ENCODE measurements at regions not wholly inside any gene's neighbourhood (a gene's known extent, or its start where the extent isn't known, plus 50 kb on each side); places are given as distances from the start of the nearest gene placed in this dataset.

DNA sequence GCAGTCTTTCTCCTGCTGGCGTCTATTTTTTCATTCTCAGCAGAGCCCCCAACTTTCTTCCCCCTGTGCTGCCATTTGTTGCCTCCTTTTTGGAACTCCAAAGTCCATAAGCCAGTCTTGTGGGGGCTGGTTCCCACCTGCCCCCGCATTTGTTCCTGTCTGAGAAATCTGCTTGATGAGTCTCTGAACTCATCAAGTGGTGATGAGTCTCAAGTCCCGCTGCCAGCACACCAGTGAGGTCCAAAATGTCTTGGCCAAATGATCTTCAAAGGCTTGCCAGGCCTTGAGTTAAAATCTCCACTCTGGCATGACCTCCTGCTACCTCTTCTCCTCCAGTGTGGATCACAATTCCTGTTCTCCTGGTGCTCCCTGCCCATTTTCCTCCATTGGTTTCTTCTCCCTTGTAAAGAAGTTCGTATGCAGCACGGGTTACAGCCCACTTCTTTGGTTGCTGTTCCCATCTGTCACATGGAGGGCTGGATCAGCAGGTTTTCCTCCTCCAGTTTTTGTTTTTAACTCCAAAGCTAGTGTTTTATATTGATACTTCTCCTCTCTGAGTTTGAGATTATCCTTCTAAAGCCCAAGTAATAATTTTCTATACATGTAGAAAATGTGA, 72.7 kb upstream of the LIMCH1 start:
- DNase-seq, result no peak

GRCh38 chr4:41466249-41466648, 71.7 kb upstream of the LIMCH1 start:
- DNase-seq, result no peak

DNA sequence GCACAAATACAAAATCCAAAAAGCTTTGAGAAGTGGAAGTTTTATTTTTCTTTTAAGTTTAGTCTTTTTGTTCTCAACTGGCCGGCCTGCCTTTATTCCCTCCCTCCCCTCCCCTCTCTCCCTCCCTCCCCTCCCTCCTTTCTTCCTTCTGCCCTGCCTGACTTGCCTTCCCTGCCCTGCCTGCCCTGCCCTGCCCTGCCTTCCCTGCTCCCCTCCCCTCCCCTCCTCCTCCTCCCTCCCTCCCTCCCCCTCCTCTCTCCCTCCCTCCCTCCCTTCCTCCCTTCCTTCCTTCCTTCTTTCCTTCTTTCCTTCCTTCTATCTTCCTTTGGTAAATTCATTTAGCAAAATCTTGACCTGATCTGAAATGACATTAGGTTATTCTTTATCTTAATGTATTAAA, 69.8 kb upstream of the LIMCH1 start:
- no peak for DNase-seq

GRCh38 chr4:41471126-41472071, 66.6 kb upstream of the LIMCH1 start:
- no peak for DNase-seq

DNA sequence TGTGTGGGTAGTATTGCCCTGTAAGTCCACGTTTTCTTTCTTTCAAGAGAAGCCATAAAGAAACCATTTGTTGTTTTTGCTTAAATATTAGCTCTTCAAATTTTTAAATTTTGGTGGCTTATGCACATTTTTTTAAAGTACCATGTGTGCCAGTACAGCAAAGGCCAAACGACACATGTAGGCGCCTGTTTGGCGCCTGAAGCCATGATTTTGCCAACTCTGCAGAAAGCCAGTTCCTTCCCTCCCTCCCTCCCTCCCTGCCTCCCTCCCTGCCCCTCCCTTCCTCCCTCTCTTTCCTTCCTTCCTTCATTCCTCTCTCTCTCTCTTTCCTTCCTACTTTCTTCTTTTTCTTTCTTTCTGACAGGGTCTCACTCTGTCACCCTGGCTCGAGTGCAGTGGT, 65.9 kb upstream of the LIMCH1 start:
- no peak for DNase-seq

DNA sequence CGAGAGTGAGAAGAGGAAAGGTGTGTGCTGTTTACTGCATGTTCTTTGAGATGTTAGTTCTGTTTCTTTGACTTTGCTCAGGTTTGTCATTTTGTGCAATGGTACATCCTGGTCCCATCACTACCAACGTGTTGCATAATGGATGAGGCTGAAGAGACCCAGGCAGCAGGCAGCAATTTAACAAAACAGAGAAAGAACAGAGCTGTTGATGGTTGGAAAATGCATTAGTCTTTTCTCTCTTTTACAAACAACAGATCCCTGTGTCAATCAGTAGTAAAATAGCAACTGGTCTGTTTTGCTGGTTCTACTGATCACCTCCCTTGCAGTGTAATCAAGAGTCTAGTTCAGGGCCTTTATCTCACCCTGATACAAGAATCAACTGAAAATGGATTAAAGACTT, 64.8 kb upstream of the LIMCH1 start:
- no peak for DNase-seq

- DNase-seq, result no peak
Measured at GRCh38 chr4:41475402-41475801, 62.6 kb upstream of the LIMCH1 start.

- DNase-seq, result no peak
Measured at GRCh38 chr4:41476310-41476885, 61.6 kb upstream of the LIMCH1 start.

DNA sequence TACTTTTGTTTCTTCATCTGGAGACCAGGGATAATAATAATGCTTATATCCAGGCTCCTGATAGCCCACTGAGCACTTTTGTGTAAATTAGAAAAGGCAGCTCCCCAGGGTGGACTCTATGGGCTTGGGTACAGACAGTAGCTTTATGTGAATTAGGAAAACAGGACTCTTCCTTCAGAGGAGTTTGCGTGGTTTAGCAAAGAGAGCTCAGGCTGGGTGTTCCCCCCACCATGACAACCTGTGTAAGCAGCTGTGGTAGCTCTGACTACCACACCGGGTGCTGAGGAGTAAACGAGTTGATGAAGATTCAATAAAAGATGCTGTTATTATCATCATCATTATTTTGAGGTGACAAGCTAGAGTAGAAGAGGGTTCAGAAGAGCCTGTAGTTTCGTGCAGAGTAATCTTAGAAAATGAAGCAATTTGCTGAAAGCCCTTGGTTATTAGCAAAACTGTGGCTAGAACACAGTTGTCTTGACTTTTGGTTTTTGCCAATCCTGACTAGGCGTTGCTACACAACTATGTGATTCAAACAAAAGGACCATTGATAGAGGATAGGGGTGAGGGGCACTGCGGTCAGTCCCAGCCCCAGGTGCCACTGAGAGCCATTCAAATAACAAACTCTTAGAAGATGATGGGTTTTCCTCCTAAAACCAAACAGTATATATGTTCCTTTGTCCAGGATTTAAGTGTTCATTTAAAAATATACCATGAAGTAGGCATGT, 60.6 kb upstream of the LIMCH1 start:
- DNase-seq, result no peak

DNA sequence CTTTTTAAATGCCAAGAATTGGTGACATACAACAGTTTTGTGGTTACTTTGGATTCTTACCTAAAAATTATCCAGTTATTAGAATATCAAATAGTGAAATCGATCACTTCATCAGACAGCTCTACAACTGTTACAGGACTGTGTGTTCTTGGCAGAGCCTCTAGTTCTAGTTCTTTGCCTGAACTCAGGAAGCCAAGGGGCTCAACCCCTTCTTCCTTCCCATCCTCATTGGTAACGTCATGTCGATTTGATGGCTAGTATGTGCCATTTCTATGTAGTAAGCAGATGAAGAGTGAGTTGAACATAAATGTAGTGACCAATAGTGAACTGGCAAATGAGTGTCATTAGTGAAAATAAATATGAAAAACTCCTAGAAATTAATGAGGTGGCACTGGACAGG, 59.4 kb upstream of the LIMCH1 start:
- no peak for DNase-seq

GRCh38 chr4:41480896-41481311, 57.1 kb upstream of the LIMCH1 start:
- DNase-seq, result no peak

- no peak for DNase-seq
Measured at GRCh38 chr4:41483771-41484170, 54.2 kb upstream of the LIMCH1 start.

GRCh38 chr4:41485041-41485440, 52.9 kb upstream of the LIMCH1 start:
- no peak for DNase-seq

DNA sequence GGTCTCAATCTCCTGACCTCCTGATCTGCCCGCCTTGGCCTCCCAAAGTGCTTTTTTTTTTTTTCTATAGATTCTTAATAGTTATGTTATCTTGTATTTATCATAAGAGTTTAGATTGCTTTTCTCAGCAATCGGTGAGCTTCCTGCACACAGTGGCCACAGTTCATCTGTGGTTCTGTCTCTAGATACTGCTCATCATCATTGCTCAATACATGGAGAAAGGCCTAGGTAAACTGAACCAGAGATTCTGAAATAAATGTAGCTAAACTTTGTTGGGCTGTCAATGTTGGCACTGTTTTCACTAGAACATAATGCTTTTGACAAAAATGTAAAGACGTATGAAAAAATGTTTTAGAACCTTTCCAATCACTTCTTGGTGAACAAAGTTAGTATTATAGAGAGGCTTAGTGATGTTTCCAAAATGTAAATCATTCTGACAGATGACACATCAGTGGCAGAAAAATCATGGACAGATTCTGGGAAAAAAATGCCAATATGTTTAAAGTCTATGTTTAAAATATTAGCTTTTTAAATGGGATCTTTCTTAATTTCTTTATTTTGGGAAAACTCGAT, 50.0 kb upstream of the LIMCH1 start:
- no peak for DNase-seq
